ENCODE measurements at regions not wholly inside any gene's neighbourhood (a gene's known extent, or its start where the extent isn't known, plus 50 kb on each side); places are given as distances from the start of the nearest gene placed in this dataset.
"Not testable (repeated sequence)": the region's sequence is repeated elsewhere in the genome, so short reads cannot be mapped to it uniquely, and the experiment has no call there.

- POLR2A ChIA-PET: no interaction called here
- no peak for DNase-seq (ENCODE audit: extremely low spot score)
Measured at GRCh38 chr9:14992516-14992915, 82.3 kb upstream of the FREM1 start.

GRCh38 chr9:14992081-14992480, 81.9 kb upstream of the FREM1 start:
- no peak for TF ChIP-seq SUZ12 (IDR thresholded peaks at IDR 0.05)
- TF ChIP-seq PKNOX1 (IDR thresholded peaks at IDR 0.05): no peak
- no peak for TF ChIP-seq CTBP1 (IDR thresholded peaks at IDR 0.05; ENCODE audit: borderline replicate concordance)
- no peak for TF ChIP-seq FOXK2 (IDR thresholded peaks at IDR 0.05)
- no peak for TF ChIP-seq FOXA1 (IDR thresholded peaks at IDR 0.05)
- TF ChIP-seq TARDBP (IDR thresholded peaks at IDR 0.05): no peak
- DNase-seq (ENCODE audit: extremely low spot score): no peak
- ChIA-PET POLR2A (no interaction called here), CTCF (no interaction called here)

More at GRCh38 chr9:14992516-14992915, 82.3 kb upstream of the FREM1 start:
- no peak for TF ChIP-seq FOXA1 (IDR thresholded peaks at IDR 0.05)
- CTCF ChIA-PET: no interaction called here

- CTCF ChIA-PET; DNase-seq (ENCODE audit: extremely low spot score); POLR2A ChIA-PET: not testable (repeated sequence)
Measured at GRCh38 chr9:14990647-14991046, 80.4 kb upstream of the FREM1 start.

- no peak for DNase-seq (ENCODE audit: extremely low spot score)
- CTCF ChIA-PET: no interaction called here
- POLR2A ChIA-PET: no interaction called here
- no peak for TF ChIP-seq FOXK2 (IDR thresholded peaks at IDR 0.05)
- no peak for TF ChIP-seq ARNT (IDR thresholded peaks at IDR 0.05)
- no peak for TF ChIP-seq LEF1 (IDR thresholded peaks at IDR 0.05; ENCODE audit: borderline replicate concordance)
- no peak for TF ChIP-seq TARDBP (IDR thresholded peaks at IDR 0.05)
- no peak for TF ChIP-seq SP1 (IDR thresholded peaks at IDR 0.05)
- no peak for TF ChIP-seq NFRKB (IDR thresholded peaks at IDR 0.05)
- no peak for TF ChIP-seq FOXM1 (IDR thresholded peaks at IDR 0.05; ENCODE audit: borderline replicate concordance)
- no peak for TF ChIP-seq CTBP1 (IDR thresholded peaks at IDR 0.05; ENCODE audit: borderline replicate concordance)
- no peak for TF ChIP-seq HDGF (IDR thresholded peaks at IDR 0.05; ENCODE audit: borderline replicate concordance)
- TF ChIP-seq SUZ12 (IDR thresholded peaks at IDR 0.05): no peak
- TF ChIP-seq L3MBTL2 (conservative IDR thresholded peaks at IDR 0.05): no peak
- no peak for TF ChIP-seq ELF4 (IDR thresholded peaks at IDR 0.05)
- TF ChIP-seq PKNOX1 (IDR thresholded peaks at IDR 0.05): no peak
- TF ChIP-seq ZNF384 (IDR thresholded peaks at IDR 0.05): no peak
- no peak for TF ChIP-seq BHLHE40 (IDR thresholded peaks at IDR 0.05; ENCODE audit: borderline replicate concordance)
- no peak for TF ChIP-seq FOXA1 (IDR thresholded peaks at IDR 0.05)
Measured at GRCh38 chr9:14989811-14990210, 79.6 kb upstream of the FREM1 start.

- DNase-seq (ENCODE audit: extremely low spot score); POLR2A ChIA-PET; CTCF ChIA-PET: not testable (repeated sequence)
Measured at GRCh38 chr9:14989336-14989735, 79.1 kb upstream of the FREM1 start.

- ChIA-PET CTCF (no interaction called here), POLR2A (no interaction called here)
- no peak for DNase-seq (ENCODE audit: extremely low spot score)
- no peak for TF ChIP-seq FOXK2 (IDR thresholded peaks at IDR 0.05)
- TF ChIP-seq FOXA1 (IDR thresholded peaks at IDR 0.05): no peak
- no peak for TF ChIP-seq ZNF384 (IDR thresholded peaks at IDR 0.05)
- TF ChIP-seq SUZ12 (IDR thresholded peaks at IDR 0.05): no peak
- no peak for TF ChIP-seq SP1 (IDR thresholded peaks at IDR 0.05)
- TF ChIP-seq HDGF (IDR thresholded peaks at IDR 0.05; ENCODE audit: borderline replicate concordance): no peak
- TF ChIP-seq ARNT (IDR thresholded peaks at IDR 0.05): no peak
- TF ChIP-seq L3MBTL2 (conservative IDR thresholded peaks at IDR 0.05): no peak
Measured at GRCh38 chr9:14987858-14988257, 77.6 kb upstream of the FREM1 start.

GRCh38 chr9:14985419-14985818, 75.2 kb upstream of the FREM1 start:
- no peak for TF ChIP-seq PKNOX1 (IDR thresholded peaks at IDR 0.05)
- TF ChIP-seq HDGF (IDR thresholded peaks at IDR 0.05; ENCODE audit: borderline replicate concordance): no peak
- no peak for TF ChIP-seq FOXK2 (IDR thresholded peaks at IDR 0.05)
- ChIA-PET CTCF (no interaction called here), POLR2A (no interaction called here)
- DNase-seq (ENCODE audit: extremely low spot score): no peak

- DNase-seq (ENCODE audit: extremely low spot score): no peak
- TF ChIP-seq ELF4 (IDR thresholded peaks at IDR 0.05): no peak
- TF ChIP-seq ZNF384 (IDR thresholded peaks at IDR 0.05): no peak
- no peak for TF ChIP-seq BHLHE40 (IDR thresholded peaks at IDR 0.05; ENCODE audit: borderline replicate concordance)
- no peak for TF ChIP-seq HDGF (IDR thresholded peaks at IDR 0.05; ENCODE audit: borderline replicate concordance)
- no peak for TF ChIP-seq PKNOX1 (IDR thresholded peaks at IDR 0.05)
- TF ChIP-seq L3MBTL2 (conservative IDR thresholded peaks at IDR 0.05): no peak
- no peak for TF ChIP-seq CTBP1 (IDR thresholded peaks at IDR 0.05; ENCODE audit: borderline replicate concordance)
- no peak for TF ChIP-seq LEF1 (IDR thresholded peaks at IDR 0.05; ENCODE audit: borderline replicate concordance)
- TF ChIP-seq ARNT (IDR thresholded peaks at IDR 0.05): no peak
- TF ChIP-seq SUZ12 (IDR thresholded peaks at IDR 0.05): no peak
- TF ChIP-seq TARDBP (IDR thresholded peaks at IDR 0.05): no peak
- no peak for TF ChIP-seq SP1 (IDR thresholded peaks at IDR 0.05)
- no peak for TF ChIP-seq FOXA1 (IDR thresholded peaks at IDR 0.05)
- no peak for TF ChIP-seq FOXK2 (IDR thresholded peaks at IDR 0.05)
- TF ChIP-seq FOXM1 (IDR thresholded peaks at IDR 0.05; ENCODE audit: borderline replicate concordance): no peak
- no peak for TF ChIP-seq NFRKB (IDR thresholded peaks at IDR 0.05)
- ChIA-PET POLR2A (no interaction called here), CTCF (no interaction called here)
Measured at GRCh38 chr9:14983599-14983998, 73.4 kb upstream of the FREM1 start.
